Mucosa of descending colon (tissue), 3 donors: ENCODE measurements at regions not wholly inside any gene's neighbourhood (a gene's known extent, or its start where the extent isn't known, plus 50 kb on each side); places are given as distances from the start of the nearest gene placed in this dataset.
"Not testable (repeated sequence)": the region's sequence is repeated elsewhere in the genome, so short reads cannot be mapped to it uniquely, and the experiment has no call there.

Experiments
- ATAC-seq: fragments of 200-7000 bp; cut with Tn5 transposase; one replicate; pipeline ENCODE4 v1.9.1; 2020; ENCODE audit warnings: mild to moderate bottlenecking, moderate library complexity
- DNase-seq, 3 donors: peaks; one replicate each; pipeline ENCODE4 v3.0.0-alpha.2; 2020
- H3K36me3 ChIP-seq: fragments of 200-600 bp; one replicate; pipeline ENCODE4 v1.8.0; 2021; ENCODE audit warnings: low read depth, mild to moderate bottlenecking
- H3K4me1 ChIP-seq: fragments of 200-600 bp; one replicate; pipeline ENCODE4 v1.8.0; 2021; ENCODE audit warnings: low read depth, mild to moderate bottlenecking
- H3K4me3 ChIP-seq: fragments of 200-600 bp; one replicate; pipeline ENCODE4 v1.8.0; 2021; ENCODE audit warnings: mild to moderate bottlenecking
- H3K9me3 ChIP-seq: fragments of 200-600 bp; one replicate; pipeline ENCODE4 v1.8.0; 2021; ENCODE audit warnings: mild to moderate bottlenecking
- CTCF ChIP-seq: fragments of 200-600 bp; IDR thresholded peaks from one replicate; pipeline ENCODE4 v1.8.0; 2022; ENCODE audit warnings: antibody characterized with exemption, mild to moderate bottlenecking
- intact Hi-C, 2 donors: fragments of 100-400 bp; cut with DNase I in 1 of 2; cut with micrococcal nuclease in 1 of 2; formaldehyde crosslinking; loops; one replicate each; pipeline versions ENCODE4 v1.11.0 to v1.11.1; 2022; cut with DNase I, micrococcal nuclease
- donor health status: DM: no; HTN: no; CAD: no; lungs with moderate emphysema.
- donor health status: DM: no; HTN: no; CAD: no.
- donor health status: DM: no; HTN: yes; CAD: no.

- no peak for TF ChIP-seq CTCF
- ATAC-seq (no peak), DNase-seq (no peak)
- Histone ChIP-seq H3K4me1 (no peaks in the 10 kb centered on the region), H3K9me3 (no peaks in the 10 kb centered on the region), H3K4me3 (no peak overlapping the region), H3K36me3 (no peaks in the 10 kb centered on the region)
- intact Hi-C loops: no loop called here
These were observed 59.9 kb upstream of the LRPPRC start for GRCh38 chr2:44055664-44056063.

DNA sequence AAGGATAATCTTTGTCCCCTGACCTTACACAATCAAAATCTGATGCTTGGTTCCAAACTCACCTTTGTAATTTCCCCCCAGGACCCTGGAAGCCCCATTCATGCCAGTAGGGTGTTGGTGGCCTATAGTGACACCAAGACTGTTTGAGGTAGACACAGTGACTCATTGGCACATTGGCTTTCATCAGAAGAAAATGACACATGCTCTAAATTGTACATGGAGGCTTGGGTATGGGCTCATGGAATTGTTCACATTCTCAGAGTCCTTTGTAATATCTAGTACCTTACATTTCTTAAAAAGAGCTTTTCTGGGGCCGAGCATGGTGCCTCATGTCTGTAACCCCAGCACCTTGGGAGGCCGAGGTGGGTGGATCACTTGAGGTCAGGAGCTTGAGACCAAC lies 61.2 kb upstream of the LRPPRC start:
- no peaks in the 10 kb centered on the region for H3K9me3 ChIP-seq
- DNase-seq: no peak
- H3K4me3 ChIP-seq: no peak overlapping the region
- no peaks in the 10 kb centered on the region for H3K36me3 ChIP-seq
- H3K4me1 ChIP-seq: no peaks in the 10 kb centered on the region
- ATAC-seq: no peak
- TF ChIP-seq CTCF: no peak
- intact Hi-C loops: no loop called here

- ATAC-seq, H3K4me1 ChIP-seq, H3K9me3 ChIP-seq, DNase-seq, H3K4me3 ChIP-seq, intact Hi-C loops, H3K36me3 ChIP-seq: not testable (repeated sequence)
These were observed 64.5 kb upstream of the LRPPRC start for GRCh38 chr2:44060286-44060685.

- no peak for TF ChIP-seq CTCF
- no peaks in the 10 kb centered on the region for H3K9me3 ChIP-seq
- ATAC-seq: no peak
- H3K4me1 ChIP-seq: no peaks in the 10 kb centered on the region
- H3K36me3 ChIP-seq: no peaks in the 10 kb centered on the region
- no peak for DNase-seq
- H3K4me3 ChIP-seq: no peak overlapping the region
- intact Hi-C loops: no loop called here
These were observed 65.2 kb upstream of the LRPPRC start for GRCh38 chr2:44060990-44061389.

DNA sequence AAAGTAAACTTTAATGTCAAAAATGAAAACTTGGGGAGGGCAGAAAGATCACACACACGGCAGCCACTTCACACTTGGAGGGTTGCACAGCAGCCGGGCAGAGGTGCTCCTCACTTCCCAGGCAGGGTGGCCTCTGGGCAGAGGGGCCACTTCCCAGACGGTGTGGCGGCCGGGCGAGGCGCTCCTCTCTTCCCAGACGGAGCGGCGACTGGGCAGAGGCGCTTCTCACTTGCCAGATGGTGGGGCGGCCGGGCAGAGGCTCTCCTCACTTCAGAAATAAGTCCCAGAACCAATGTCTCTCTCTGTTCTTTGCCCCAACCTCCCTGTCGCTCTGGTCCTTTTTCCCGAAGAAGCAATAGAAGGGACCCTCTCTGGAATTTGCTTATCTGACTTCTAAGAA lies 65.7 kb upstream of the LRPPRC start:
- TF ChIP-seq CTCF: no peak
- intact Hi-C loops: no loop called here
- Histone ChIP-seq H3K4me1 (no peaks in the 10 kb centered on the region), H3K9me3 (no peaks in the 10 kb centered on the region), H3K4me3 (no peak overlapping the region), H3K36me3 (no peaks in the 10 kb centered on the region)
- DNase-seq (no peak), ATAC-seq (no peak)

- no peak for TF ChIP-seq CTCF
- no peak for DNase-seq
- intact Hi-C loops: no loop called here
- ATAC-seq: no peak
- Histone ChIP-seq H3K9me3 (no peaks in the 10 kb centered on the region), H3K4me1 (no peaks in the 10 kb centered on the region), H3K36me3 (no peaks in the 10 kb centered on the region), H3K4me3 (no peak overlapping the region)
These were observed 66.1 kb upstream of the LRPPRC start for GRCh38 chr2:44061876-44062275.
